KMS-11 (cell line): ENCODE measurements at regions not wholly inside any gene's neighbourhood (a gene's known extent, or its start where the extent isn't known, plus 50 kb on each side); places are given as distances from the start of the nearest gene placed in this dataset.

Experiments
- H2AFZ ChIP-seq: fragments of 200-600 bp; sonication (generic); 2 replicates; pipeline ENCODE4 v1.6.1; 2016; ENCODE audit warnings: antibody characterized with exemption, mixed run types, low read depth
- H3K27ac ChIP-seq: fragments of 200-600 bp; sonication (generic); 2 replicates; pipeline ENCODE4 v1.6.1; 2016; ENCODE audit warnings: mild to moderate bottlenecking, mixed run types
- H3K27me3 ChIP-seq: fragments of 200-600 bp; sonication (generic); 2 replicates; pipeline ENCODE4 v1.6.1; 2017; ENCODE audit warnings: mild to moderate bottlenecking, low read depth, mixed run types, moderate library complexity; ENCODE audit not compliant: insufficient read depth
- H3K36me3 ChIP-seq: fragments of 200-600 bp; sonication (generic); 2 replicates; pipeline ENCODE4 v1.6.1; 2017; ENCODE audit warnings: mild to moderate bottlenecking, mixed run types; ENCODE audit not compliant: insufficient read depth
- H3K4me1 ChIP-seq: fragments of 200-600 bp; sonication (generic); 2 replicates; pipeline ENCODE4 v1.6.1; 2016; ENCODE audit warnings: mild to moderate bottlenecking, low read depth, mixed run types; ENCODE audit not compliant: poor library complexity, severe bottlenecking
- H3K4me2 ChIP-seq: fragments of 200-600 bp; sonication (generic); 2 replicates; pipeline ENCODE4 v1.7.0; 2016; ENCODE audit warnings: mild to moderate bottlenecking, mixed run types
- H3K4me3 ChIP-seq: fragments of 200-600 bp; sonication (generic); IDR thresholded peaks from 2 replicates; pipeline ENCODE4 v1.6.1; 2017; ENCODE audit warnings: low read depth, low read length, mixed read lengths; ENCODE audit not compliant: insufficient read depth
- H3K79me2 ChIP-seq: fragments of 200-600 bp; sonication (generic); 2 replicates; pipeline ENCODE4 v1.6.1; 2016; ENCODE audit warnings: low read depth, mixed run types; ENCODE audit not compliant: insufficient read depth
- H3K9ac ChIP-seq: fragments of 200-600 bp; sonication (generic); 2 replicates; pipeline ENCODE4 v1.6.1; 2016; ENCODE audit warnings: mild to moderate bottlenecking, mixed run types
- H4K20me1 ChIP-seq: fragments of 200-600 bp; sonication (generic); 2 replicates; pipeline ENCODE4 v1.6.1; 2016; ENCODE audit warnings: mild to moderate bottlenecking, mixed run types; ENCODE audit not compliant: insufficient read depth
- CTCF ChIP-seq: fragments of 200-600 bp; sonication (generic); conservative IDR thresholded peaks from 2 replicates; pipeline ENCODE4 v1.6.1; 2017; ENCODE audit warnings: low read depth, mild to moderate bottlenecking, antibody characterized with exemption, low read length, moderate library complexity, mixed read lengths

GRCh38 chr5:34529581-34530331 is 126.4 kb upstream of the RAI14 start:
- TF ChIP-seq CTCF: no peak
- H3K36me3 ChIP-seq: no peaks in the 10 kb centered on the region
- H3K27ac ChIP-seq: no peak overlapping the region
- H3K4me3 ChIP-seq: no peak overlapping the region
- no peaks in the 10 kb centered on the region for H3K4me1 ChIP-seq
- H3K27me3 ChIP-seq: no peaks in the 10 kb centered on the region
- no peaks in the 10 kb centered on the region for H3K79me2 ChIP-seq
- no peaks in the 10 kb centered on the region for H4K20me1 ChIP-seq
- no peak overlapping the region for H2AFZ ChIP-seq
- no peak overlapping the region for H3K4me2 ChIP-seq
- no peak overlapping the region for H3K9ac ChIP-seq

GRCh38 chr5:34530637-34531036 is 125.5 kb upstream of the RAI14 start:
- H3K36me3 ChIP-seq: no peaks in the 10 kb centered on the region
- no peak overlapping the region for H3K27ac ChIP-seq
- TF ChIP-seq CTCF: no peak
- H4K20me1 ChIP-seq: no peaks in the 10 kb centered on the region
- H3K27me3 ChIP-seq: no peaks in the 10 kb centered on the region
- H3K9ac ChIP-seq: no peak overlapping the region
- no peaks in the 10 kb centered on the region for H3K79me2 ChIP-seq
- no peaks in the 10 kb centered on the region for H3K4me1 ChIP-seq
- H3K4me3 ChIP-seq: no peak overlapping the region
- no peak overlapping the region for H3K4me2 ChIP-seq
- no peak overlapping the region for H2AFZ ChIP-seq

GRCh38 chr5:34531751-34532360 is 124.3 kb upstream of the RAI14 start:
- no peak overlapping the region for H2AFZ ChIP-seq
- H3K36me3 ChIP-seq: no peaks in the 10 kb centered on the region
- no peaks in the 10 kb centered on the region for H3K4me1 ChIP-seq
- H4K20me1 ChIP-seq: no peaks in the 10 kb centered on the region
- no peak overlapping the region for H3K9ac ChIP-seq
- H3K4me2 ChIP-seq: no peak overlapping the region
- H3K27ac ChIP-seq: no peak overlapping the region
- no peak overlapping the region for H3K4me3 ChIP-seq
- H3K79me2 ChIP-seq: no peaks in the 10 kb centered on the region
- H3K27me3 ChIP-seq: no peaks in the 10 kb centered on the region
- TF ChIP-seq CTCF: no peak

- no peaks in the 10 kb centered on the region for H3K79me2 ChIP-seq
- no peaks in the 10 kb centered on the region for H3K36me3 ChIP-seq
- no peak overlapping the region for H3K27ac ChIP-seq
- H3K4me3 ChIP-seq: no peak overlapping the region
- H4K20me1 ChIP-seq: no peaks in the 10 kb centered on the region
- no peak overlapping the region for H3K9ac ChIP-seq
- H2AFZ ChIP-seq: no peak overlapping the region
- no peaks in the 10 kb centered on the region for H3K27me3 ChIP-seq
- TF ChIP-seq CTCF: no peak
- no peaks in the 10 kb centered on the region for H3K4me1 ChIP-seq
- no peak overlapping the region for H3K4me2 ChIP-seq
Observed at GRCh38 chr5:34533582-34534522, 122.3 kb upstream of the RAI14 start.
